Dendritic cell treated with granulocyte-macrophage colony-stimulating factor and Interleukin-4, amounts not matched to agents 40 ng/mL and 50 ng/mL, for 4 days (primary cell): ENCODE measurements at regions not wholly inside any gene's neighbourhood (a gene's known extent, or its start where the extent isn't known, plus 50 kb on each side); places are given as distances from the start of the nearest gene placed in this dataset.

Experiments
- H3K27ac Mint-ChIP-seq: one replicate; pipeline ENCODE4 v1.8.0; 2022; ENCODE audit warnings: mild to moderate bottlenecking, mixed read lengths
- H3K27me3 Mint-ChIP-seq: one replicate; pipeline ENCODE4 v1.8.0; 2022; ENCODE audit warnings: mild to moderate bottlenecking, mixed read lengths
- H3K36me3 Mint-ChIP-seq: one replicate; pipeline ENCODE4 v1.8.0; 2022; ENCODE audit warnings: low read depth, mixed read lengths
- H3K4me1 Mint-ChIP-seq: one replicate; pipeline ENCODE4 v1.8.0; 2022; ENCODE audit warnings: low read depth, mixed read lengths
- H3K4me3 Mint-ChIP-seq: one replicate; pipeline ENCODE4 v1.8.0; 2022; ENCODE audit warnings: mild to moderate bottlenecking, moderate library complexity, mixed read lengths
- H3K9me3 Mint-ChIP-seq: one replicate; pipeline ENCODE4 v1.8.0; 2022; ENCODE audit warnings: mixed read lengths
- intact Hi-C: fragments of 100-400 bp; cut with micrococcal nuclease; formaldehyde crosslinking; loops from one replicate; pipeline ENCODE4 v1.15.0; 2022

GRCh38 chr14:101102875-101103274 lies 199.4 kb upstream of the RTL1 start:
- Mint-ChIP-seq H3K27me3 (peaks cover 5% of the 10 kb centered on the region), H3K36me3 (no peaks in the 10 kb centered on the region), H3K27ac (no peak overlapping the region), H3K9me3 (peaks cover 11% of the 10 kb centered on the region), H3K4me1 (no peaks in the 10 kb centered on the region), H3K4me3 (no peak overlapping the region)
- intact Hi-C loops = no loop called here

- H3K9me3 Mint-ChIP-seq = peaks cover 11% of the 10 kb centered on the region
- H3K27me3 Mint-ChIP-seq = peaks cover 3% of the 10 kb centered on the region
- H3K4me1 Mint-ChIP-seq = no peaks in the 10 kb centered on the region
- no peak overlapping the region for H3K4me3 Mint-ChIP-seq
- intact Hi-C loops = no loop called here
- no peak overlapping the region for H3K27ac Mint-ChIP-seq
- no peaks in the 10 kb centered on the region for H3K36me3 Mint-ChIP-seq
These were observed 199.9 kb upstream of the RTL1 start for GRCh38 chr14:101103321-101103901.

GRCh38 chr14:101104485-101104884 lies 201.0 kb upstream of the RTL1 start:
- Mint-ChIP-seq H3K36me3 (no peaks in the 10 kb centered on the region), H3K27ac (no peak overlapping the region), H3K27me3 (no peaks in the 10 kb centered on the region), H3K9me3 (peaks cover 11% of the 10 kb centered on the region), H3K4me3 (no peak overlapping the region), H3K4me1 (no peaks in the 10 kb centered on the region)
- intact Hi-C loops = no loop called here

GRCh38 chr14:101105045-101105444 lies 201.5 kb upstream of the RTL1 start:
- H3K27ac Mint-ChIP-seq = no peak overlapping the region
- no peak overlapping the region for H3K4me3 Mint-ChIP-seq
- peaks cover 10% of the 10 kb centered on the region for H3K9me3 Mint-ChIP-seq
- H3K36me3 Mint-ChIP-seq = no peaks in the 10 kb centered on the region
- H3K27me3 Mint-ChIP-seq = no peaks in the 10 kb centered on the region
- intact Hi-C loops = no loop called here
- H3K4me1 Mint-ChIP-seq = no peaks in the 10 kb centered on the region

GRCh38 chr14:101108579-101109346 lies 205.2 kb upstream of the RTL1 start:
- intact Hi-C loops = no loop called here
- H3K27me3 Mint-ChIP-seq = no peaks in the 10 kb centered on the region
- no peak overlapping the region for H3K4me3 Mint-ChIP-seq
- no peaks in the 10 kb centered on the region for H3K4me1 Mint-ChIP-seq
- no peaks in the 10 kb centered on the region for H3K9me3 Mint-ChIP-seq
- H3K36me3 Mint-ChIP-seq = no peaks in the 10 kb centered on the region
- H3K27ac Mint-ChIP-seq = no peak overlapping the region

GRCh38 chr14:101109347-101109638 lies 205.8 kb upstream of the RTL1 start:
- Mint-ChIP-seq H3K9me3 (no peaks in the 10 kb centered on the region), H3K36me3 (no peaks in the 10 kb centered on the region), H3K27me3 (no peaks in the 10 kb centered on the region), H3K4me1 (no peaks in the 10 kb centered on the region), H3K27ac (no peak overlapping the region), H3K4me3 (no peak overlapping the region)
- intact Hi-C loops = no loop called here

GRCh38 chr14:101109981-101110728 lies 206.6 kb upstream of the RTL1 start:
- no peaks in the 10 kb centered on the region for H3K36me3 Mint-ChIP-seq
- H3K4me1 Mint-ChIP-seq = no peaks in the 10 kb centered on the region
- H3K9me3 Mint-ChIP-seq = no peaks in the 10 kb centered on the region
- intact Hi-C loops = no loop called here
- H3K27me3 Mint-ChIP-seq = no peaks in the 10 kb centered on the region
- H3K27ac Mint-ChIP-seq = no peak overlapping the region
- no peak overlapping the region for H3K4me3 Mint-ChIP-seq

GRCh38 chr14:101110729-101111619 lies 207.5 kb upstream of the RTL1 start:
- Mint-ChIP-seq H3K27me3 (no peaks in the 10 kb centered on the region), H3K4me3 (no peak overlapping the region), H3K27ac (no peak overlapping the region), H3K36me3 (no peaks in the 10 kb centered on the region), H3K9me3 (no peaks in the 10 kb centered on the region), H3K4me1 (no peaks in the 10 kb centered on the region)
- intact Hi-C loops = no loop called here

- no peaks in the 10 kb centered on the region for H3K4me1 Mint-ChIP-seq
- H3K9me3 Mint-ChIP-seq = no peaks in the 10 kb centered on the region
- H3K27me3 Mint-ChIP-seq = no peaks in the 10 kb centered on the region
- H3K36me3 Mint-ChIP-seq = no peaks in the 10 kb centered on the region
- no peak overlapping the region for H3K4me3 Mint-ChIP-seq
- H3K27ac Mint-ChIP-seq = no peak overlapping the region
- intact Hi-C loops = no loop called here
These were observed 208.2 kb upstream of the RTL1 start for GRCh38 chr14:101111620-101112290.

- no peaks in the 10 kb centered on the region for H3K9me3 Mint-ChIP-seq
- intact Hi-C loops = no loop called here
- no peak overlapping the region for H3K4me3 Mint-ChIP-seq
- H3K36me3 Mint-ChIP-seq = no peaks in the 10 kb centered on the region
- H3K27me3 Mint-ChIP-seq = no peaks in the 10 kb centered on the region
- peaks cover 3% of the 10 kb centered on the region for H3K4me1 Mint-ChIP-seq
- no peak overlapping the region for H3K27ac Mint-ChIP-seq
These were observed 209.0 kb upstream of the RTL1 start for GRCh38 chr14:101112351-101113107.

- no peaks in the 10 kb centered on the region for H3K36me3 Mint-ChIP-seq
- H3K4me3 Mint-ChIP-seq = no peak overlapping the region
- peaks cover 9% of the 10 kb centered on the region for H3K4me1 Mint-ChIP-seq
- no peak overlapping the region for H3K27ac Mint-ChIP-seq
- intact Hi-C loops = no loop called here
- H3K27me3 Mint-ChIP-seq = no peaks in the 10 kb centered on the region
- no peaks in the 10 kb centered on the region for H3K9me3 Mint-ChIP-seq
These were observed 209.6 kb upstream of the RTL1 start for GRCh38 chr14:101113108-101113612.

- no peaks in the 10 kb centered on the region for H3K9me3 Mint-ChIP-seq
- H3K4me1 Mint-ChIP-seq = peaks cover 15% of the 10 kb centered on the region
- intact Hi-C loops = no loop called here
- no peak overlapping the region for H3K4me3 Mint-ChIP-seq
- no peaks in the 10 kb centered on the region for H3K27me3 Mint-ChIP-seq
- H3K36me3 Mint-ChIP-seq = peaks cover 2% of the 10 kb centered on the region
- H3K27ac Mint-ChIP-seq = no peak overlapping the region
These were observed 210.6 kb upstream of the RTL1 start for GRCh38 chr14:101113835-101114725.
